D341Med (cell line): ENCODE measurements at regions not wholly inside any gene's neighbourhood (a gene's known extent, or its start where the extent isn't known, plus 50 kb on each side); places are given as distances from the start of the nearest gene placed in this dataset.

Experiments used
- DNase-seq: peaks from one replicate; pipeline ENCODE4 v3.0.0; 2012; ENCODE audit warnings: low spot score

DNA sequence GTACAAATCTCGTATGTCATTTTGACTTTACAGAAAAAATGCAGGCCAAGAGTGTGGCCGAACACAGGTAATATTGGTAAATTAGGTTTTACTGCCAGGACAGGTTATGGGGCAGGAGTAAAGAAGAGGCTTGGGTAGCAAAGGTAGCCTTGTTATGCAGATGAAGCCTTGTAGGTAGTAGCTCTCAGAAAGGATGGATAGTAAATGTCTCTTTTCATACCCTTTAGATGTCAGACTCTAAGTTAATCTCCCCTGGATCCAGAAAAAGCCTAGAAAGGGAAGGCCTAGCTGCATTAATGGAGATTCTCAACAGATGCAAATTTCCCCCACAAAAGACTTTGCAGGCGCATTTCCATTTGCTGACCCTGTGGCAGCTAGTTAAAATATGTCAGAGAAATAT is 1445.1 kb upstream of the CADM2 start:
- DNase-seq = no peak

- DNase-seq = no peak
Measured at GRCh38 chr3:83514130-83514914, 1444.5 kb upstream of the CADM2 start.

DNA sequence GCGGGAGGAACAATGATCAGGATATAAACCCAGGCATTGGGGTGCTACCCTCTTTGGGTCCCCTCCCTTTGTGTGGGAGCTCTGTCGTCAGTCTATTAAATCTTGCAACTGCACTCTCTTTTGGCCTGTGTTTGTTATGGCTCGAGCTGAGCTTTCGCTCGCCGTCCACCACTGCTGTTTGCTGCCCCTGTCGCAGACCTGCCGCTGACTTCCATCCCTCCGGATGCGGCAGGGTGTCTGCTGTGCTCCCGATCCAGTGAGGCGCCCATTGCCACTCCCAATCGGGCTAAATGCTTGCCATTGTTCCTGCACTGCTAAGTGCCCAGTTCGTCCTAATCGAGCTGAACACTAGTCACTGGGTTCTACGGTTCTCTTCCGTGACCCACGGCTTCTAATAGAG is 1443.7 kb upstream of the CADM2 start:
- no peak for DNase-seq

- peak; percentile 62 for DNase-seq
Measured at GRCh38 chr3:83523470-83524073, 1435.2 kb upstream of the CADM2 start.

DNA sequence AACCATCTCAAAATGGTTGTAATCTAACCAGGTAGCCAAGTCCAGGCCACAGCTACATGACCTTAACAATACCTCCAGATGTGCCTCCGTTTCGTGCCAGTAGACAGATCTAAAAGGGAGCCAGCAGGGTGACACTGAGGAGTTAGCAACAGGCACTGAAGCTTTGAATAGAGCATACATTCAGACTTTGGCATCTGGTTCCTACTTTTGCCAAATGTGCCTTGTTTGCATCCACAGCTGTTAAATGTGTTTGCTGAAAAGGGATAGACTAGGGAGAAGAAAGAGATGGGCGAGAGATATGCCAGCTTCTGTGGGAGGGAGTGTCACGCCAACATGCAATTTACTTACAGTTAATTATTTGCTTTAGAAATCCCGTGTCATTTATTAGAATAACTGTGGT is 1433.9 kb upstream of the CADM2 start:
- no peak for DNase-seq

- DNase-seq = no peak
Measured at GRCh38 chr3:83559082-83559481, 1399.7 kb upstream of the CADM2 start.

- no peak for DNase-seq
Measured at GRCh38 chr3:83567935-83568334, 1390.9 kb upstream of the CADM2 start.

DNA sequence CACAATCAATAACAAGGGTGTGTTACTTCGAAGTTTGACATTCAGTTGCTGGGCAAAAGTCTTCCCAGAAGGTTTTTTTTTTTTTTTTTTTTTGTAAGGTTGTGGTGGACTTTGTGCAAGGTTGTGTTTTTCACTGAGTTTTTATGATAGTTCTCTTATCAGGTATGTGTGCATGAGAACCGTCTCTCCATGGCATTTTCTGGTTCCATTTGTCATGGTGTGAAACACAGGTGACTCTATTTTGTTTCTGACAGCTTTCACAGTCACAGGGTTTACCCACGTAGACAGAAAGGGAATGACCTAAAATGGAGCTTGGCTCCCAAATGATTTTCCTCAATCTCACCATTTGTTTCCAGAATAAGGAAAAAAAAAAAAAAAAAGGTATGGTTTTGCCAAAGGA is 1377.2 kb upstream of the CADM2 start:
- no peak for DNase-seq

DNA sequence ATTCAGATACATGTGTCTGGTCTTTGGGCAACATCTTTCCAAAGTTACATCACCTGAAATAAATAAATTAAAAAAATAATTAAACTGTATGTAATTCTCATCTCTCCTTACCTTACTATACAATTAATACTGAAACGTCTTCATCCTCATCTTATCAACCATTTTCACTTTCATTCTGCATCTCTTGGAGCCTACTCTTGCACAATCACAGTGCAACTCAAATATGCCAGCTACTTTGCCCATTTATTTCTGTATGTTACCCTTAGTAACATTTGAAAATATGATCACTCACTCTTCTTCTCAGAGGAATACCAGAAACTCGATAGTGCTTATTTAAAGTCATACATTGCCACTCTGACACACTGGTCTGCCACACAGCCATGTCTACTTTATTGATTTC is 1357.1 kb upstream of the CADM2 start:
- no peak for DNase-seq

DNA sequence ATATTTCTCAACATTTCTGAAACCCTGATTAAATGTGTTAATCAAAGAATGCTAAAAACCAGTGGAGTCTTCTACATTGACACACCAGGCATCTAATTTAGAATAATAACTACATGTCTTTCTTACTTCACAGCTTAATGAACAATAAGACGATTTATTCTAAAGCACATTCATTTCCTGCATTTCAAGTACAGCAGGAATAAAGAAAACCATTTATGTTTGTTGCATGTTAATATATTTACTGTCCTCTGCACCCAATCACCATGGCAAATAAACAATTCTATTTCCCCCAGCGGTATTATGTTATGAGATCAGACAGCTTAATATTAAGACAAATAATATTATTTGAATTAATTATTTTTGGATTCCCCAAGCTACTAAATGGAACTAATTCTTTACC is 1336.3 kb upstream of the CADM2 start:
- DNase-seq = peak; percentile 14

GRCh38 chr3:83625261-83625660 is 1333.5 kb upstream of the CADM2 start:
- DNase-seq = peak; percentile 35

- DNase-seq = no peak
Measured at GRCh38 chr3:83628471-83628870, 1330.3 kb upstream of the CADM2 start.

DNA sequence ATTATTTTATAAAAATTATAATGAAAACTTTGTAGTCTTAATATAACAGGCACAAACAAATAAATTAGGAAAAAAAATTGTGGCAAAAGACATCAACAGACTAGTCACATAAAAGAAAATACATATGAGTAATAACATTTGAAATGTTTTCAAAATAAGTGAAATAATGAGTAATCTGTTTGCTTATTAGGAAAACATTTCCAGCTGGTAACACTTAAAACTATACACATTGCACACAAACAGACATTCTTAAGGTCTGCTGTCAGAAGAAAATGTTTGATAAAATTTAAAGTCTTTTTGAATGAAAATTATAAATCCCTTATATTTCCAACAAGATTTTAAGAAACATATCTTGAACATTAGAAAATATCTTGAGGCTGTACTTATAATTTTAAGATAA is 1326.3 kb upstream of the CADM2 start:
- no peak for DNase-seq

DNA sequence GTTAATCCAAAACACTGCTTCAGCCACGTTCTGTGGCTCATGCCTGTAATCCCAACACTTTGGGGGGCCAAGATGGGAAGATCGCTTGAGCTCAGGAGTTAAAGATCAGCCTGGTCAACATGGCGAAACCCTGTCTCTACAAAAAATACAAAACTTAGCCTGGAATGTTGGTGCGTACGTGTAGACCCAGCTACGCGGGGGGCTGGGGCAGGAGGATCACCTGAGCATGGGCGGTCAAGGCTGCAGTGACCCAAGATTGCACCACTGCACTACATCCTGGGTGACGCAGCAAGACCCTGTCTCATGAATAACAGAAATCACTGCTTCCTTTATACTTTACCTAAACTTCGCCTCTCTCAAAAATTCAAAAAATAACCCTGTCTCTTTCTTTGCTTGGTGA is 1325.0 kb upstream of the CADM2 start:
- no peak for DNase-seq

GRCh38 chr3:83649692-83650091 is 1309.1 kb upstream of the CADM2 start:
- peak; percentile 3 for DNase-seq

- no peak for DNase-seq
Measured at GRCh38 chr3:83655083-83655482, 1303.7 kb upstream of the CADM2 start.

DNA sequence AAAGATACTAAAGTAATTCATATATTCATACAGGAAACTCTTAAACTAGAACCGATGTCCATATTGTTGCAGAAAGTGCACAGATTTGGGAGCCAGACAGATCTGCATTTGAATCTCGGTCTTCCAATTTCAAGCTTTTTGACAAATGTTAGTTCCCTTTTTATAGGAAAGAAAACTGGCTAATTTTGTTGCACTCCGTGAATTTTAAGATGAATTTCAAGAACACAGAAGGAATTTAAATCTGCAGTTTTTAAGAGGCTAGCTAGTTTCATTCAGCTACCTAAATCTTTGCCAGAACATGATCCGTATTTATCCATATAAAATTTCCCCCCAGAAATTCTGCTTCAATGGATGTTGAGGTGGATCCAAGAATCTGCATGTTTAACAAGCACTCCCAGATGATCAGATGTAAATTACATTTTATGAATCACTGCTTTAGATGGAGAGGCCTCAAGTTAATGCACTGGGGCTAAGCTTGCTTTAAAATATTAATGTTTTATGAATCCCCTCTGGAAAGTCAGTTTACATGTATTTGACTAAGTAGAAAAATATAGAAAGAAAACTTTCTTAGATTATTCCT is 1296.3 kb upstream of the CADM2 start:
- no peak for DNase-seq

DNA sequence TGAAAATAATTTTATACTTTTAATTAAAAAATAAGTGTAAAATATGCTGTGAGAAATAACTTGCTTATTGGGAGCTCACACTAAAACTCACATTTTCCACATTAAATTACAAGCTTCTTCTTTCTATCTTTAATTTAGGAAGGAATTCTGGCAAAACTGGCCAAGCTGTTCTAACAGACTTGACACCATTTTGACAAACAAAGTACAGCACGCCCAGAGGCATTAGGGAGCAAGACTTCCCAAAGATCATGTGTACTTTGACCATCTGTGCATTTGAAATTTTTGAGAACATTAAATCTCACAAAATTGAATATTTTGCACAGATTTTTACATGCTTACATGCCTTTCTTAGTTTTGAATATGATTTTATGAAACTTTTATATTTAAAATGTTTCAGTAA is 1288.4 kb upstream of the CADM2 start:
- no peak for DNase-seq

DNA sequence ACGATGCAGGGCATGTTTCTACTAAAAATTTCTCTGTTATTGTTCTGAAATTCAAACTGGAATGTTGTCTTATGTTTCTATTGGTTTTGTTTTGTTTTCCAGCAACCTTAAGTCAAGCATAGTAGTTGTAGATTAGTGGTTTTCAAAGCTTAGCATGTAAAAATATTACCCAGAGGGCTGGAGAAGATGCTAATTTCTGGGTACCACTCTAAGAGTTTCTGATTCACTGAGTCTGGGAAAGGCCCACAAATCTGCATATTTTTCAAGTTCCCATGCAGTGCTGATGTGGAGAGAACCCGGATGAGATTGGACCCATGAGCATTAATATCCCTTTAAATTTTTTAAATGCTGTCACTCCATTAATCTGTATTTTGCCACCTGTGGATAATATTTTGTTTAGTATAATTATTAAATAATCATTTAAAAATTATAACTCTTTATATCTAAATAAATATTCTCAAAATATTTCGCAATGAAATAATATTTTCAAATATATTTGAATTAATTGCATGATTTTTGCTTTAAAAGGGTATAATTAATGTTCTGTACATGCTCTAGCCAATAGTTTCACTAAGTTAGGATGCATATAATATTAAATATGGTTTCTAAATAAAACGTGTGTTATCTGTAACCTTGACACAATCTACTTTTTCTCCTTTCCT is 1274.7 kb upstream of the CADM2 start:
- DNase-seq = no peak

- no peak for DNase-seq
Measured at GRCh38 chr3:83706669-83707068, 1252.1 kb upstream of the CADM2 start.

DNA sequence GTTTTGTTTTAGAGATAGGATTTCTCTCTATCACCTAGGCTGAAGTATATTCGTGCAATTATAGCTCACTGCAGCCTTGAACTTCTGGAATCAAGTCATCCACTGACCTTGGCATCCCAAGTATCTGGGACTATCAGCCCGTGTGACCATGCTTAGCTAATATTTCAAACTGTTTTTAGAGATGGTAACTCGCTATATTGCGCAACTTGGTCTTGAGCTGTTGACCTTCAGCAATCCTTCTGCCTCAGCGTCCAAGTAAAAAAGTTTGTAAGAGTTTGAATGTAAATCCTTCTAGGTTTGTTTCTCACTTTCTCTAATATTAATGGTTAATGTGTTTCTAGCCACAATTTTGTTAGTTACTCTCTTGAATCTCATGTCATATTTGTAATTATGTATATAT is 1243.5 kb upstream of the CADM2 start:
- no peak for DNase-seq

- DNase-seq = no peak
Measured at GRCh38 chr3:83729576-83729975, 1229.2 kb upstream of the CADM2 start.

- no peak for DNase-seq
Measured at GRCh38 chr3:83734656-83735055, 1224.1 kb upstream of the CADM2 start.
